Activated naive CD4-positive, alpha-beta T cell treated with anti-CD3 and anti-CD28 coated beads, Interleukin-2, amount 50 U/mL, for 24 hours (primary cell): ENCODE measurements at regions not wholly inside any gene's neighbourhood (a gene's known extent, or its start where the extent isn't known, plus 50 kb on each side); places are given as distances from the start of the nearest gene placed in this dataset.

Source experiments
- H3K27ac Mint-ChIP-seq: one replicate; pipeline ENCODE4 v1.8.0; 2021; ENCODE audit warnings: mild to moderate bottlenecking, mixed read lengths
- H3K27me3 Mint-ChIP-seq: one replicate; pipeline ENCODE4 v1.8.0; 2021; ENCODE audit warnings: mixed read lengths
- H3K36me3 Mint-ChIP-seq: one replicate; pipeline ENCODE4 v1.8.0; 2021; ENCODE audit warnings: mixed read lengths
- H3K4me1 Mint-ChIP-seq: one replicate; pipeline ENCODE4 v1.8.0; 2021; ENCODE audit warnings: mixed read lengths
- H3K4me3 Mint-ChIP-seq: one replicate; pipeline ENCODE4 v1.8.0; 2021; ENCODE audit warnings: mild to moderate bottlenecking, mixed read lengths
- H3K9me3 Mint-ChIP-seq: one replicate; pipeline ENCODE4 v1.8.0; 2021; ENCODE audit warnings: mixed read lengths

DNA sequence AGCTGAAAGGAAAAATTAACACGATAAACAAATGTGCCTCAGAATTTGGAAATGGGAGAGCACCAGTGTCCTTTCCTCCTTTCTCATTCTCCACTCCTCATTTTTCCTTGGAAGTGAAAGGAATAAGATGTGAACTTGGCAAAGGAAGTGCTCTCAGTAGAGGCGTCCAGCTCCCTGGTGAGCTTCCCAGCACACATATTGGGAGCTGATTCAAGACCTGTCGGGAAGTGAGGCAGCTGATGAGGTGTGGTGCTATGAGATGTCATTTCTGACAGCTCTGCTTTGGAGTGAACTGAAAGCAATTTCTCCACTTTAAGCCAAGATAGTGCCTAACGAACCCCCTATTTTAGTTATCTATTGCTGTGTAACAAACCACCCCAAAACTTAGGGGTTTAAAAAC lies 238.5 kb upstream of the IRX3 start:
- no peaks in the 10 kb centered on the region for H3K9me3 Mint-ChIP-seq
- H3K4me1 Mint-ChIP-seq: no peaks in the 10 kb centered on the region
- no peak overlapping the region for H3K4me3 Mint-ChIP-seq
- no peaks in the 10 kb centered on the region for H3K36me3 Mint-ChIP-seq
- H3K27ac Mint-ChIP-seq: no peak overlapping the region
- H3K27me3 Mint-ChIP-seq: peaks cover 3% of the 10 kb centered on the region

- H3K4me3 Mint-ChIP-seq: no peak overlapping the region
- H3K36me3 Mint-ChIP-seq: no peaks in the 10 kb centered on the region
- no peak overlapping the region for H3K27ac Mint-ChIP-seq
- peaks cover 3% of the 10 kb centered on the region for H3K27me3 Mint-ChIP-seq
- H3K4me1 Mint-ChIP-seq: no peaks in the 10 kb centered on the region
- H3K9me3 Mint-ChIP-seq: peaks cover 6% of the 10 kb centered on the region
Measured at GRCh38 chr16:54522584-54522983, 236.0 kb upstream of the IRX3 start.

DNA sequence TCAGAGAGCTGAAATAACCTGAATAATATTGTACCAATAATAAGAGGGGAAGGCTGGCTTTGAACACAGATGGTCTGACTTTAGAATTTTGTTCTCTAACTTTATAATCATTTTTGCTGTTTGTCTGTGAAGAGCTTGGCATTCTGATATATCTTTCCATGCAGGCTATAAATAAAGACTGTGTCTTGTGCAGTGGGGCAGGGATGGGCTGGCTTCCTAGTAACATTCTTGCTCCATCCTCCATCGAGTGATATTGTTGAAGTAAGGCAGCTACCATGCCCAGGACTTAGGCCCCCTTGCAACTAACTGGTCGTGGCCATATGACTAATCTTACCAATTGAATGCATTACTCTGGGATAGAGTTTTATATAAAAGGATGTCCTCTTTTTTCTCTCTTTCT lies 234.7 kb upstream of the IRX3 start:
- peaks cover 6% of the 10 kb centered on the region for H3K9me3 Mint-ChIP-seq
- no peak overlapping the region for H3K27ac Mint-ChIP-seq
- no peaks in the 10 kb centered on the region for H3K36me3 Mint-ChIP-seq
- no peak overlapping the region for H3K4me3 Mint-ChIP-seq
- H3K4me1 Mint-ChIP-seq: no peaks in the 10 kb centered on the region
- peaks cover 3% of the 10 kb centered on the region for H3K27me3 Mint-ChIP-seq

DNA sequence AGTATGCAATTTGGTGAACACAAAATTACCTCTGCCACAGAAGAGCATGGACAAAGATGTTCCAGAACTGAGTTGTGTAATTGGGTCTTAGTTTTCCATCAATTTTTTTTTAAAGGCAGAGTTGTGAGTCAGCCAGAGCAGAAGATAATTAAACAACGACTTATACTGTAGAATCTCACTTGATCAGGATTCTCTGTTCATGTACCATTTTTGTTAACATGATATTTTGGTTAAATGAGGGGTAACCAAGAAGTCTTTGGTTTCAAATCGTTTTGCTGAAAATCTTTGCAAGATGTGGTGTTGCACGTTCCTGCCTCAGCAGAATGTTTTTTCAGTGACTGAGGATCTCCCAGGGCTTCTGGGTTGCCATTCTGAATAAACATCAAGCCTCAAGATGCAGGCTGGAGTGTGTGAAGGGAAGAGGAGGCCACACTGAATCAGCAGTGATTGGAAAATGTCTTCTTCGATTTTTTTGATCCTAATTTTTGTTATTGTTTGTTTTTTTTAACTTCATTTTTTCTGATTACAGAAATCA lies 232.6 kb upstream of the IRX3 start:
- Mint-ChIP-seq H3K27ac (no peak overlapping the region), H3K4me3 (no peak overlapping the region), H3K27me3 (peaks cover 3% of the 10 kb centered on the region), H3K9me3 (peaks cover 6% of the 10 kb centered on the region), H3K36me3 (no peaks in the 10 kb centered on the region), H3K4me1 (no peaks in the 10 kb centered on the region)

DNA sequence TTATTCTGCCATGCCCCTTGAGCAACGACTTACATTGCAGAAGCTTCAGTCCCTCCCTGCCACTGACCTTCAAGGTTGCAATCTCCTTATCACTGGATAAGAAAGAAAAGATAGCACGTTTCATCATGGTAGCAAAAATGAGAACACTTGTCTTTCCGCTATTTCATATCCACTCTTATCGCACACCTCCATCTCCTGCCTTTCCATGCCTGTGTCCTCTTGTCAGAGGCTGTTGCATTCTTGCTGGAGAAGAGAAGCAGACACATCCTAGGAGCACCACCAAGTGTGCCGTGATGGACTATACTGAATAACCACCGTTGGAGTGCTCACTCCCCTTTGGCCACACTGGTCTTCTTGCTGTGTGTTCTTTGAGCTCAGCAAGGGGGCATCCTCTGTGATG lies 230.6 kb upstream of the IRX3 start:
- Mint-ChIP-seq H3K36me3 (no peaks in the 10 kb centered on the region), H3K4me1 (no peaks in the 10 kb centered on the region), H3K9me3 (peaks cover 6% of the 10 kb centered on the region), H3K27me3 (no peaks in the 10 kb centered on the region), H3K27ac (no peak overlapping the region), H3K4me3 (no peak overlapping the region)

GRCh38 chr16:54512467-54512995 lies 225.9 kb upstream of the IRX3 start:
- Mint-ChIP-seq H3K27ac (no peak overlapping the region), H3K36me3 (no peaks in the 10 kb centered on the region), H3K4me1 (no peaks in the 10 kb centered on the region), H3K27me3 (peaks cover 1% of the 10 kb centered on the region), H3K9me3 (no peaks in the 10 kb centered on the region), H3K4me3 (no peak overlapping the region)

DNA sequence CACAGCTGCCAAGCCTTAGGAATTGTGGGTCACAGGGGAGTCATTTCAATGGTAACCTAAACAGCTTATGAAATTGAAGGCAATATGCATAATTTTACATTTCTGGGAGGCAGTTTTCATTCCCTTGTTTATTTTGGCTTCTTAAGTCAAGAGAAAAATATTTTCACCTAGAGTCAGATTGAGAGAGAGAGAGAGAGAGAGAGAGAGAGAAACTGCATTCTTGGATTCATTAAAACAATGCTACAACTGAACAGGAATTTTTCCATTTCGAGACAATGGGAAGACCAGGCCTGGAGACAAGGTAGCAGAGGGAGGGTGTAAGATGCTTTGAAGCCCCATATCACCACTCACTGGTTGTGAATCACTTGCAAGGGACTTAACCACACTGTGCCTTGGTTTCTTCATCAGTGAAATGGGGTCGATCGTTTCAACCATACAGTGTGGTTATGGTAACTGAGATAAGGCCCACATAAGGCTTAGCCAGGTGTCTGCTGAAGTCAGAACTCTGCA lies 224.7 kb upstream of the IRX3 start:
- Mint-ChIP-seq H3K9me3 (no peaks in the 10 kb centered on the region), H3K4me1 (no peaks in the 10 kb centered on the region)

GRCh38 chr16:54510685-54511221 lies 224.2 kb upstream of the IRX3 start:
- Mint-ChIP-seq H3K4me3 (no peak overlapping the region), H3K4me1 (no peaks in the 10 kb centered on the region), H3K36me3 (no peaks in the 10 kb centered on the region), H3K27ac (no peak overlapping the region), H3K9me3 (no peaks in the 10 kb centered on the region), H3K27me3 (peaks cover 1% of the 10 kb centered on the region)

More for the DNA sequence above, 224.7 kb upstream of the IRX3 start:
- Mint-ChIP-seq H3K27me3 (peaks cover 1% of the 10 kb centered on the region), H3K4me3 (no peak overlapping the region), H3K36me3 (no peaks in the 10 kb centered on the region), H3K27ac (no peak overlapping the region)

DNA sequence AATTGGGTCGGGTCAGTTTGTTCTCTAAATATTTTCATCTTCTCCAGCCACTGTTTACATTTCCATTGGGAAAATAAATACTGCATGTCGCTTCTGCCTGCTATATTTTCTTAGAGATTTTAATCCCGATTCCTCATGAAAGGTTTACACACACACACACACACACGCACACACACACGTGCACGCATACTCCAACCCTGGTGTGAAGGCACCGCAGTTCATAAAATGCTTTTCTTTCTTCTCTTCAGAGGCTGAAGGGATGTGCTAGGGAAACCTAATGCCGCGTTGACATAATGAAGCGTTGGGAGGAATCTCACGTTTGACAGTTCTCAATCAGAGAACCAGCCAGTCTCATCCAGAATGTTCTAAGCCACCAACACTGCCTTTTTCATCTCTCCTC lies 222.9 kb upstream of the IRX3 start:
- Mint-ChIP-seq H3K36me3 (no peaks in the 10 kb centered on the region), H3K27ac (no peak overlapping the region), H3K9me3 (no peaks in the 10 kb centered on the region), H3K27me3 (peaks cover 3% of the 10 kb centered on the region), H3K4me1 (no peaks in the 10 kb centered on the region), H3K4me3 (no peak overlapping the region)

DNA sequence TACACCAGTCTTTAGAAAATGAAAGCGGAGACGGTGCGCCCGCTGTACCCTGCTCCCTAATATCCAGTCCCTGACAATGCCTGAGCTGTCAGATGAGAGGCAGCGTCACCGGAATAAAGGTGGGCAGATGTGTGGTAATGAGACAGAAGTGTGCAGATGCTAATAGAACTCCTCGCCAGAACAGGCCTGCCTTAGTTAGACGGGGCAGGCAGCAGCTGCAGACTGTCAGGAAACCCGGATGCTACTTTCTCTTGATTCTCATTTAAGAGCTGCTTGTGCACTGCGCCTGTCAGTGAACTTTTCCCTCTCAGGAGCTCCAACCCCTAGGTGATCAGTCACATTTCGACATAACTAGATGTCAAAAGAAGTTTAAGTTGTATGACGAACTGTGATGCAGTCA lies 221.8 kb upstream of the IRX3 start:
- H3K27ac Mint-ChIP-seq: no peak overlapping the region
- H3K27me3 Mint-ChIP-seq: peaks cover 5% of the 10 kb centered on the region

GRCh38 chr16:54506741-54507500 lies 220.3 kb upstream of the IRX3 start:
- Mint-ChIP-seq H3K36me3 (no peaks in the 10 kb centered on the region), H3K4me1 (no peaks in the 10 kb centered on the region), H3K27ac (no peak overlapping the region), H3K9me3 (no peaks in the 10 kb centered on the region), H3K4me3 (no peak overlapping the region), H3K27me3 (peaks cover 6% of the 10 kb centered on the region)

More for the DNA sequence above, 221.8 kb upstream of the IRX3 start:
- Mint-ChIP-seq H3K4me1 (no peaks in the 10 kb centered on the region), H3K9me3 (no peaks in the 10 kb centered on the region), H3K36me3 (no peaks in the 10 kb centered on the region), H3K4me3 (no peak overlapping the region)

- H3K27me3 Mint-ChIP-seq: peaks cover 8% of the 10 kb centered on the region
- H3K36me3 Mint-ChIP-seq: no peaks in the 10 kb centered on the region
- no peaks in the 10 kb centered on the region for H3K9me3 Mint-ChIP-seq
- no peak overlapping the region for H3K27ac Mint-ChIP-seq
- H3K4me1 Mint-ChIP-seq: no peaks in the 10 kb centered on the region
- no peak overlapping the region for H3K4me3 Mint-ChIP-seq
Measured at GRCh38 chr16:54506214-54506580, 219.6 kb upstream of the IRX3 start.

DNA sequence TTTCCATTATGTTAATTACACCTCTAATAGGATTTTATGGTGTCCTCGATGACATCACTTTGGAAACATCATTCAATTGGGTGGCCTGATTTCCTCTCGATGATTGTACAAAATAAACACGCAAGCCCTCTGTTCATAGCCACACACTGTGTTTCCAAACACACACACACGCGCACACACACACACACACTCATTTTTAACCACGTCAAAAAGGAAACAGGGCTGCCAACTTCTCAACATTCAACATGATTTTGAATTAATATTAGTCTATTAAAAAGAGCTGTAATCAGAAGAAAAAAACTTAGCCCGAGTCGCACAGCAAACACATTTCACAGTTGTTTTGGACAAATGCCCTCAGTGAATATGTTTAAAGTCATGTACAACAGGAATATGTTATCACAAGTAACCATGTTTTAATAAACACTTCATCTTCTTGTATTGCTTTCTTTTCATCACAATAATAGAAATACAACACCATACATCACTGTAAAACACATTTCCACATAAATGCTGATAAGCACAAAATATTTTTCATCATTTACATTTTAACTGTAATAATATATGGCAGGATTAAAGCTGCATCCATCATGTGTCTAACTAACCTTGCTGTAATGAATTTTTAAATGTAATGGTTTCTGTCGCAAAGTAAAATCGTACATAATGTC lies 219.1 kb upstream of the IRX3 start:
- Mint-ChIP-seq H3K4me3 (no peak overlapping the region), H3K27ac (no peak overlapping the region), H3K4me1 (no peaks in the 10 kb centered on the region), H3K9me3 (no peaks in the 10 kb centered on the region), H3K27me3 (peaks cover 8% of the 10 kb centered on the region), H3K36me3 (no peaks in the 10 kb centered on the region)

GRCh38 chr16:54504372-54504771 lies 217.8 kb upstream of the IRX3 start:
- Mint-ChIP-seq H3K36me3 (no peaks in the 10 kb centered on the region), H3K4me1 (no peaks in the 10 kb centered on the region), H3K4me3 (no peak overlapping the region), H3K9me3 (no peaks in the 10 kb centered on the region), H3K27me3 (peaks cover 8% of the 10 kb centered on the region), H3K27ac (no peak overlapping the region)

- Mint-ChIP-seq H3K27ac (no peak overlapping the region), H3K4me1 (no peaks in the 10 kb centered on the region), H3K36me3 (no peaks in the 10 kb centered on the region), H3K9me3 (no peaks in the 10 kb centered on the region), H3K27me3 (peaks cover 8% of the 10 kb centered on the region), H3K4me3 (no peak overlapping the region)
Measured at GRCh38 chr16:54503856-54504219, 217.3 kb upstream of the IRX3 start.
